RWPE1 (cell line): ENCODE measurements at regions not wholly inside any gene's neighbourhood (a gene's known extent, or its start where the extent isn't known, plus 50 kb on each side); places are given as distances from the start of the nearest gene placed in this dataset.

Source experiments
- CTCF ChIA-PET: fragments of 350-600 bp; sonication (Branson Sonifier 250); formaldehyde crosslinking; extraction: SDS; loops from one replicate; lab custom pipeline; 2021; lab: Yijun Ruan, JAX
- POLR2A ChIA-PET: fragments of 400-600 bp; formaldehyde crosslinking; extraction: SDS; loops from one replicate; lab custom pipeline; 2020; ENCODE audit warnings: antibody characterized with exemption; ENCODE audit not compliant: low non-redundant PET; lab: Yijun Ruan, JAX
- DNase-seq: peaks from one replicate; pipeline ENCODE4 v3.0.0; 2012; ENCODE audit warnings: low spot score
- H3K27ac ChIP-seq: fragments of 450-650 bp; 2 replicates; pipeline ENCODE4 v1.5.1; 2017
- CTCF ChIP-seq: fragments of 450-650 bp; conservative IDR thresholded peaks from 2 replicates; pipeline ENCODE4 v1.5.1; 2017; ENCODE audit warnings: low read depth, mild to moderate bottlenecking

DNA sequence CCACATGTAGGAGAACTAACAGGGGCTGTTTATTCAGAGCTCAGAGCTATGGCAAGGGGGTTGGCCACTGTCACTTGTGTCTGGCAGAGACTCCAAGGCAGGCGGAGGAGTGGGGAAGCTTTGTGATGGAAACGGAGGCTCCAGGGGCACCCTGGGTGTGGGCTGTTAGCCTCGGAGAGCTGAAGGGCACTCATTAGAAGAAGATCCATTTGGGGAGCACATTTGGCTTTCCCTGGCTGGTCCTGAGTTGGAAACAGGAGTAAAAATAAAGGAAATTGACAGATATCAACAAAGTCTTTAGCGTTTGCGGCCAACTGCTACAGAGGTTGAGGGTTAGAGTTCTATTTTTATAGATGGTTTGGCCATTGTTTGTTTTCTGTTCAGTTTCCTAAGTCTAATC is 288.3 kb upstream of the MKI67 start:
- no peak overlapping the region for H3K27ac ChIP-seq
- DNase-seq = no peak
- TF ChIP-seq CTCF = no peak
- ChIA-PET POLR2A (no interaction called here), CTCF (no interaction called here)

GRCh38 chr10:128416231-128416630 is 290.0 kb upstream of the MKI67 start:
- no peak for TF ChIP-seq CTCF
- CTCF ChIA-PET = no interaction called here
- POLR2A ChIA-PET = no interaction called here
- H3K27ac ChIP-seq = no peak overlapping the region
- no peak for DNase-seq

GRCh38 chr10:128417826-128418225 is 291.6 kb upstream of the MKI67 start:
- no peak for TF ChIP-seq CTCF
- H3K27ac ChIP-seq = no peak overlapping the region
- ChIA-PET POLR2A (no interaction called here), CTCF (no interaction called here)
- DNase-seq = no peak

- no peak for TF ChIP-seq CTCF
- POLR2A ChIA-PET = no interaction called here
- DNase-seq = no peak
- H3K27ac ChIP-seq = no peak overlapping the region
- CTCF ChIA-PET = no interaction called here
These were observed 292.6 kb upstream of the MKI67 start for GRCh38 chr10:128418819-128419218.

DNA sequence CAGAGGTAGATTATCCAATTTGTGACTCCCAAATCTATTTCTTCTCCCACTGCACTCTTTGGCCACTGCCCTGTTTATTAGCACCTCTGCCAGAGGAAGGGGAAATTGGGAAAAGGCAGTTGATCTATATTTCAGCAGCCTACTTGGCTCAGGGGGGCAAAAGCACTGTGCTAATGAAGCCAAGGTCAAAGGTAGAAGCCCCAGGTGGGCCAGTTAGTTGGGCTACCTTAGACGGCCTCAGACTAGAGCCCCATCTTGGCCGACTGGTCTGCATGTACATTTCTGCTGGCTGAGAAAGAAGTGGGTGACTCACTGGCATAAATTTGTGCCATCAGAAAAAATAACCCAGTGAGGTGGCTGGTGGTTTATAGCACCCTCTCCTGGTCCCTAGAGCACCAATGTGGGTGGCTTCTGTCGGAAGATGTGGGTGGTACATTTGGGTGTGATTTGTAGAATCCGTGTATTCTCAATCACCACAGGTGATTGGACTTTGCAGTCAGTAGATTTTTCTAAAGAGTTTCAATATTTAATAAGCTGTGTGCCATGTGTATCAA is 293.3 kb upstream of the MKI67 start:
- CTCF ChIA-PET = no interaction called here
- no peak for TF ChIP-seq CTCF
- no peak overlapping the region for H3K27ac ChIP-seq
- POLR2A ChIA-PET = no interaction called here
- DNase-seq = no peak

DNA sequence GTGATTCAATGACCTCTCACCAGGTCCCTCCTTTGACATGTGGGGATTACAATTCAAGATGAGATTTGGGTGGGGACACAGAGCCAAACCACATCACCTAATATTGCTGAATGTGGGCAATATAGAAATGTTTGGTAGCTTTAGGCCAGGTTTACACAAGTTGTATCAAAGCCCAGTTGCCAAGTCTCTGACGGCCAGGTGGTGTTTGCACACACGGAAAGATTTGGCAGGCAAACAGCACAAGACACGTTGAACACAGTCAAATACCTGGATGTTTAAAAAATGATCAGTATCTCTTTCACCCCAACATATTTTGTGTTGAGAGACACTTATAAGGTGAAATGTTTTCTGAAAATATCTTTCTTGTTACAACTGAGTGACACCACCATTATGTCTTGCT is 294.4 kb upstream of the MKI67 start:
- H3K27ac ChIP-seq = no peak overlapping the region
- CTCF ChIA-PET = no interaction called here
- TF ChIP-seq CTCF = no peak
- no peak for DNase-seq
- POLR2A ChIA-PET = no interaction called here
